ENCODE measurements at regions not wholly inside any gene's neighbourhood (a gene's known extent, or its start where the extent isn't known, plus 50 kb on each side); places are given as distances from the start of the nearest gene placed in this dataset.
A peak's percentile ranks its signal among the peaks of the same experiment; 100 is the strongest.

DNA sequence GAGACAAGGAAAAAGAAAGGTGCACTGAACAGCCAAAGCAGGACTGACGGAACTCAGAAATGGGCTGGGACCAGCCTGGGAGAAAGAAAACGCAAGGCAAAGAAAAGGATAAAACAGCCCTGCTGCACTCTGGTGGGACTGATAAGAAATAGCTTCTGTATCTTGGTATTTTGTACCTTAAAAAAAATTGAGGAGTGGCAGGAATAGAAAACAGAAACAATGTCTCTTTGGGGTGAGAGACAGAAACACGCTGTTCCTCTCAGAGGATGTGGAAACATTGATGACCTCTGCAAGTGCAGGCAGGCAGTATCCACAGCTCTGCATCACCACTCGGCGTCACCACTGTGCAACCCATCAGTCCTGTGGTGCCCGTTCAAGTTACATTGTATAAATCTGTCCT, 152.5 kb upstream of the SPRY1 start:
- TF ChIP-seq, protein P1, sequence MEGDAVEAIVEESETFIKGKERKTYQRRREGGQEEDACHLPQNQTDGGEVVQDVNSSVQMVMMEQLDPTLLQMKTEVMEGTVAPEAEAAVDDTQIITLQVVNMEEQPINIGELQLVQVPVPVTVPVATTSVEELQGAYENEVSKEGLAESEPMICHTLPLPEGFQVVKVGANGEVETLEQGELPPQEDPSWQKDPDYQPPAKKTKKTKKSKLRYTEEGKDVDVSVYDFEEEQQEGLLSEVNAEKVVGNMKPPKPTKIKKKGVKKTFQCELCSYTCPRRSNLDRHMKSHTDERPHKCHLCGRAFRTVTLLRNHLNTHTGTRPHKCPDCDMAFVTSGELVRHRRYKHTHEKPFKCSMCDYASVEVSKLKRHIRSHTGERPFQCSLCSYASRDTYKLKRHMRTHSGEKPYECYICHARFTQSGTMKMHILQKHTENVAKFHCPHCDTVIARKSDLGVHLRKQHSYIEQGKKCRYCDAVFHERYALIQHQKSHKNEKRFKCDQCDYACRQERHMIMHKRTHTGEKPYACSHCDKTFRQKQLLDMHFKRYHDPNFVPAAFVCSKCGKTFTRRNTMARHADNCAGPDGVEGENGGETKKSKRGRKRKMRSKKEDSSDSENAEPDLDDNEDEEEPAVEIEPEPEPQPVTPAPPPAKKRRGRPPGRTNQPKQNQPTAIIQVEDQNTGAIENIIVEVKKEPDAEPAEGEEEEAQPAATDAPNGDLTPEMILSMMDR (IDR thresholded peaks at IDR 0.05) = peak in 1 of 4 experiments; percentile 19
- TF ChIP-seq POLR2A (IDR thresholded peaks at IDR 0.05) = no peak
